ENCODE measurements at regions not wholly inside any gene's neighbourhood (a gene's known extent, or its start where the extent isn't known, plus 50 kb on each side); places are given as distances from the start of the nearest gene placed in this dataset.
"Not testable (repeated sequence)": the region's sequence is repeated elsewhere in the genome, so short reads cannot be mapped to it uniquely, and the experiment has no call there.

- no peak for DNase-seq
These were observed 673.9 kb upstream of the ACVR2A start for GRCh38 chr2:147170932-147171331.

- no peak for DNase-seq
These were observed 679.0 kb upstream of the ACVR2A start for GRCh38 chr2:147165697-147166382.

- no peak for DNase-seq
These were observed 680.3 kb upstream of the ACVR2A start for GRCh38 chr2:147164563-147164962.

- DNase-seq = no peak
These were observed 683.1 kb upstream of the ACVR2A start for GRCh38 chr2:147161746-147162145.

- DNase-seq = no peak
These were observed 687.9 kb upstream of the ACVR2A start for GRCh38 chr2:147156970-147157369.

GRCh38 chr2:147150241-147150635 lies 694.6 kb upstream of the ACVR2A start:
- DNase-seq = no peak

GRCh38 chr2:147149575-147150240 lies 695.1 kb upstream of the ACVR2A start:
- DNase-seq = no peak

- DNase-seq = no peak
These were observed 697.0 kb upstream of the ACVR2A start for GRCh38 chr2:147147802-147148201.

GRCh38 chr2:147141930-147142329 lies 702.9 kb upstream of the ACVR2A start:
- no peak for DNase-seq

GRCh38 chr2:147139732-147140131 lies 705.1 kb upstream of the ACVR2A start:
- DNase-seq = not testable (repeated sequence)

- DNase-seq = no peak
These were observed 707.1 kb upstream of the ACVR2A start for GRCh38 chr2:147137711-147138110.

- peak; percentile 25 for DNase-seq
These were observed 709.5 kb upstream of the ACVR2A start for GRCh38 chr2:147135376-147135775.

GRCh38 chr2:147133286-147133908 lies 711.4 kb upstream of the ACVR2A start:
- no peak for DNase-seq

- no peak for DNase-seq
These were observed 719.7 kb upstream of the ACVR2A start for GRCh38 chr2:147125145-147125544.

GRCh38 chr2:147122944-147123343 lies 721.9 kb upstream of the ACVR2A start:
- DNase-seq = no peak

- no peak for DNase-seq
These were observed 733.9 kb upstream of the ACVR2A start for GRCh38 chr2:147110962-147111361.

GRCh38 chr2:147110317-147110716 lies 734.5 kb upstream of the ACVR2A start:
- no peak for DNase-seq

GRCh38 chr2:147109291-147109690 lies 735.5 kb upstream of the ACVR2A start:
- DNase-seq = no peak

- DNase-seq = no peak
These were observed 736.3 kb upstream of the ACVR2A start for GRCh38 chr2:147108548-147108947.

GRCh38 chr2:147101941-147102790 lies 742.7 kb upstream of the ACVR2A start:
- DNase-seq = no peak

- DNase-seq = no peak
These were observed 744.3 kb upstream of the ACVR2A start for GRCh38 chr2:147100406-147101035.

GRCh38 chr2:147099845-147100244 lies 745.0 kb upstream of the ACVR2A start:
- no peak for DNase-seq

GRCh38 chr2:147098940-147099339 lies 745.9 kb upstream of the ACVR2A start:
- DNase-seq = no peak

Data from SHP77 treated with DMSO at 0.1 percent for 48 hours (cell line).